HCT116 (cell line): ENCODE measurements at regions not wholly inside any gene's neighbourhood (a gene's known extent, or its start where the extent isn't known, plus 50 kb on each side); places are given as distances from the start of the nearest gene placed in this dataset.

ENCODE experiments used
- ATAC-seq: fragments of 200-7000 bp; cut with Tn5 transposase; 2 replicates; pipeline ENCODE4 v1.9.1; 2020; ENCODE audit warnings: mild to moderate bottlenecking, moderate library complexity
- BruUV-seq: library from RNA; stranded (reverse); fragments of 400-500 nt; replicated peaks from 2 replicates; lab custom pipeline; 2021; lab: Mats Ljungman, UMichigan
- CTCF ChIA-PET: fragments of 300-600 bp; sonication (Branson Sonifier 250); formaldehyde crosslinking; loops from one replicate; lab custom pipeline; 2021; ENCODE audit warnings: antibody characterized with exemption; lab: Charles Lee
- POLR2A ChIA-PET: fragments of 300-600, 350-600 bp; sonication (Branson Sonifier 250); formaldehyde crosslinking; loops from one replicate; lab custom pipeline; 2021; ENCODE audit warnings: antibody characterized with exemption; lab: Charles Lee
- RAD21 ChIA-PET, 2 experiments: fragments of 300-600 bp; sonication (Branson Sonifier 250); formaldehyde crosslinking; loops; one replicate each; lab custom pipeline; 2023; ENCODE audit warnings: low total read pairs in 2 of 2; ENCODE audit not compliant: uncharacterized antibody in 2 of 2, unreplicated experiment in 2 of 2, low non-redundant PET in 1 of 2; lab: Charles Lee
- DNase-seq: peaks from one replicate; pipeline ENCODE4 v3.0.0-alpha.2; 2010; ENCODE audit warnings: low read depth, low spot score
- H2AFZ ChIP-seq: fragments of 200-600 bp; shearing (Covaris generic), sonication (generic); 2 replicates; pipeline ENCODE4 v1.6.1; 2017; ENCODE audit warnings: low read depth, mixed run types, mixed read lengths, antibody characterized with exemption, low read length; ENCODE audit not compliant: poor library complexity, severe bottlenecking
- H3K27ac ChIP-seq: 2 replicates; pipeline ENCODE4 v1.5.1; 2012; ENCODE audit warnings: low read depth, low read length
- H3K27me3 ChIP-seq: fragments of 200-600 bp; sonication (generic); 2 replicates; pipeline ENCODE4 v1.6.1; 2016; ENCODE audit warnings: mixed run types, low read length, mixed read lengths; ENCODE audit not compliant: insufficient read depth
- H3K36me3 ChIP-seq, 2 experiments: fragments of 200-500 bp in 1 of 2; fragments of 200-600 bp in 1 of 2; sonication (Bioruptor generic) in 1 of 2; sonication (generic) in 1 of 2; 2 replicates each; pipeline versions ENCODE4 v1.5.1 to v1.6.1; 2014 to 2016; ENCODE audit warnings: low read length in 2 of 2, inconsistent platforms in 1 of 2, mixed read lengths in 1 of 2, mixed run types in 1 of 2; ENCODE audit not compliant: insufficient read depth in 2 of 2, control insufficient read depth in 1 of 2
- H3K4me1 ChIP-seq, 2 experiments: fragments of 200-600 bp in 1 of 2; sonication (generic) in 1 of 2; 2 replicates each; pipeline versions ENCODE4 v1.5.1 to v1.6.1; 2012 to 2017; ENCODE audit warnings: low read length in 2 of 2, inconsistent platforms in 1 of 2, mild to moderate bottlenecking in 1 of 2, mixed read lengths in 1 of 2, mixed run types in 1 of 2, moderate library complexity in 1 of 2; ENCODE audit not compliant: insufficient read depth in 2 of 2, control insufficient read depth in 1 of 2
- H3K4me2 ChIP-seq: fragments of 200-600 bp; sonication (generic); 2 replicates; pipeline ENCODE4 v1.6.1; 2017; ENCODE audit warnings: mixed run types, low read length, mixed read lengths
- H3K4me3 ChIP-seq, 2 experiments: fragments of 200-600 bp in 1 of 2; sonication (generic) in 1 of 2; replicated peaks in 1 of 2; 2 replicates each; pipeline ENCODE4 v1.5.1; 2011 to 2016; ENCODE audit warnings: low read length in 2 of 2, control low read depth in 1 of 2, low read depth in 1 of 2, mild to moderate bottlenecking in 1 of 2, mixed read lengths in 1 of 2, mixed run types in 1 of 2
- H3K79me2 ChIP-seq: fragments of 200-600 bp; sonication (generic); 2 replicates; pipeline ENCODE4 v1.6.1; 2017; ENCODE audit warnings: mild to moderate bottlenecking, mixed run types, low read length, moderate library complexity, mixed read lengths; ENCODE audit not compliant: insufficient read depth
- H3K9ac ChIP-seq: fragments of 200-600 bp; sonication (generic); 2 replicates; pipeline ENCODE4 v1.6.1; 2016; ENCODE audit warnings: low read length, mixed read lengths
- H3K9me2 ChIP-seq: fragments of 200-600 bp; sonication (generic), shearing (Covaris generic); 2 replicates; pipeline ENCODE4 v1.6.1; 2017; ENCODE audit warnings: mixed run types, mild to moderate bottlenecking, moderate library complexity; ENCODE audit not compliant: insufficient read depth
- H3K9me3 ChIP-seq, 2 experiments: fragments of 200-500 bp in 1 of 2; fragments of 200-600 bp in 1 of 2; sonication (Bioruptor generic) in 1 of 2; sonication (generic) in 1 of 2; 2 replicates each; pipeline ENCODE4 v1.6.1; 2014 to 2017; ENCODE audit warnings: low read length in 2 of 2, mixed read lengths in 2 of 2, inconsistent platforms in 1 of 2, low read depth in 1 of 2, mild to moderate bottlenecking in 1 of 2, mixed run types in 1 of 2, moderate library complexity in 1 of 2; ENCODE audit not compliant: control insufficient read depth in 1 of 2, insufficient read depth in 1 of 2
- H4K20me1 ChIP-seq: fragments of 200-600 bp; sonication (generic), shearing (Covaris generic); 2 replicates; pipeline ENCODE4 v1.6.1; 2017; ENCODE audit warnings: mixed run types, mild to moderate bottlenecking, moderate library complexity; ENCODE audit not compliant: insufficient read depth
- ATF3 ChIP-seq: IDR thresholded peaks from 2 replicates; pipeline ENCODE4 v1.6.1; 2012
- CBX3 ChIP-seq: IDR thresholded peaks from 2 replicates; pipeline ENCODE4 v1.6.1; 2012; ENCODE audit warnings: low read depth
- CEBPB ChIP-seq: IDR thresholded peaks from 2 replicates; pipeline ENCODE4 v1.6.1; 2012; ENCODE audit warnings: low read depth
- CTCF ChIP-seq, 3 experiments: fragments of 200-600 bp in 1 of 3; sonication (generic) in 1 of 3; IDR thresholded peaks in 2 of 3; conservative IDR thresholded peaks in 1 of 3; 2 replicates each; pipeline ENCODE4 v1.5.1; 2012 to 2017; ENCODE audit warnings: low read depth in 2 of 3, low read length in 2 of 3, antibody characterized with exemption in 1 of 3, borderline replicate concordance in 1 of 3, control low read depth in 1 of 3, mild to moderate bottlenecking in 1 of 3, mixed read lengths in 1 of 3, mixed run types in 1 of 3, moderate library complexity in 1 of 3; ENCODE audit not compliant: insufficient read depth in 1 of 3
- EGR1 ChIP-seq: IDR thresholded peaks from 2 replicates; pipeline ENCODE4 v1.6.1; 2012; ENCODE audit warnings: low read depth
- FOSL1 ChIP-seq: IDR thresholded peaks from 2 replicates; pipeline ENCODE4 v1.6.1; 2012; ENCODE audit warnings: low read depth
- MAX ChIP-seq: IDR thresholded peaks from 2 replicates; pipeline ENCODE4 v1.6.1; 2012
- POLR2A ChIP-seq: IDR thresholded peaks from 2 replicates; pipeline ENCODE4 v1.7.0; 2011; ENCODE audit warnings: borderline replicate concordance; ENCODE audit not compliant: insufficient read depth, insufficient read length; ENCODE audit errors: extremely low read depth
- POLR2AphosphoS5 ChIP-seq: IDR thresholded peaks from 2 replicates; pipeline ENCODE4 v1.6.1; 2011; ENCODE audit warnings: mild to moderate bottlenecking, low read depth, low read length, moderate library complexity
- RAD21 ChIP-seq: IDR thresholded peaks from 2 replicates; pipeline ENCODE4 v1.6.1; 2012; ENCODE audit warnings: low read depth, mild to moderate bottlenecking
- SIN3A ChIP-seq: IDR thresholded peaks from 2 replicates; pipeline ENCODE4 v1.6.1; 2012; ENCODE audit warnings: low read depth
- SRF ChIP-seq: IDR thresholded peaks from 2 replicates; pipeline ENCODE4 v1.6.1; 2012; ENCODE audit warnings: low read depth
- ZBTB33 ChIP-seq: IDR thresholded peaks from 2 replicates; pipeline ENCODE4 v1.6.1; 2011; ENCODE audit warnings: mild to moderate bottlenecking, low read length, moderate library complexity; ENCODE audit not compliant: insufficient replicate concordance; ENCODE audit errors: extremely low read depth
- ZFX ChIP-seq: fragments of 450-650 bp; IDR thresholded peaks from 2 replicates; pipeline ENCODE4 v1.6.1; 2017
- ZNF274 ChIP-seq: fragments of 200-500 bp; sonication (Bioruptor generic); IDR thresholded peaks from 2 replicates; pipeline ENCODE4 v1.6.1; 2014; ENCODE audit warnings: mild to moderate bottlenecking, low read depth, low read length, inconsistent platforms
- intact Hi-C: fragments of 100-400 bp; cut with micrococcal nuclease; formaldehyde crosslinking; loops from 2 replicates; pipeline ENCODE4 v1.10.0; 2022

- H3K27me3 ChIP-seq: no peaks in the 10 kb centered on the region
- ATAC-seq (no peak), DNase-seq (no peak)
- no peaks in the 10 kb centered on the region for H4K20me1 ChIP-seq
- no peak overlapping the region for H3K27ac ChIP-seq
- no peak overlapping the region for H3K4me2 ChIP-seq
- CTCF ChIA-PET: no interaction called here
- TF ChIP-seq ZNF274 (no peak), ATF3 (no peak), CBX3 (no peak), MAX (no peak), EGR1 (no peak)
- H3K4me3 ChIP-seq: no peak overlapping the region
- intact Hi-C loops: no loop called here
- no peaks in the 10 kb centered on the region for H3K9me3 ChIP-seq
- BruUV-seq: no TSS peak
- H2AFZ ChIP-seq: no peak overlapping the region
- no peak overlapping the region for H3K9ac ChIP-seq
- H3K4me1 ChIP-seq: peaks cover 3 to 13% of the 10 kb centered on the region in 2 experiments; a peak in 1 of 4 replicates
- POLR2A ChIA-PET: no interaction called here
- RAD21 ChIA-PET: no interaction called here
- H3K9me2 ChIP-seq: no peaks in the 10 kb centered on the region
- no peaks in the 10 kb centered on the region for H3K36me3 ChIP-seq
- H3K79me2 ChIP-seq: no peaks in the 10 kb centered on the region
Observed at GRCh38 chr11:10390375-10390774, 64.7 kb upstream of the AMPD3 start.

- intact Hi-C loops: no loop called here
- Histone ChIP-seq H3K4me1 (peaks cover 2 to 12% of the 10 kb centered on the region in 2 experiments; a peak in 1 of 4 replicates), H3K36me3 (no peaks in the 10 kb centered on the region), H3K4me3 (no peak overlapping the region), H4K20me1 (no peaks in the 10 kb centered on the region), H3K9me3 (no peaks in the 10 kb centered on the region), H3K27ac (no peak overlapping the region), H3K27me3 (no peaks in the 10 kb centered on the region), H2AFZ (no peak overlapping the region), H3K9me2 (no peaks in the 10 kb centered on the region), H3K4me2 (no peak overlapping the region), H3K79me2 (no peaks in the 10 kb centered on the region), H3K9ac (no peak overlapping the region)
- ChIA-PET POLR2A (no interaction called here), CTCF (interaction anchor here (1.2 kb wide), 1 partner anchor 26 kb away, joined by 3 read pairs; no protein-coding TSS in a partner anchor), RAD21 (no interaction called here)
- DNase-seq (no peak), ATAC-seq (no peak)
- no TSS peak for BruUV-seq
- no peak for TF ChIP-seq SIN3A
- no peak for TF ChIP-seq FOSL1
- no peak for TF ChIP-seq CBX3
- no peak for TF ChIP-seq CTCF (IDR thresholded peaks at IDR 0.05 in 2 of 3, conservative IDR thresholded peaks at IDR 0.05 in 1 of 3; ENCODE audit: borderline replicate concordance in 1 of 3, insufficient read depth in 1 of 3, low read depth in 2 of 3, low read length in 2 of 3)
- TF ChIP-seq RAD21: no peak
- no peak for TF ChIP-seq ZBTB33
- TF ChIP-seq ZFX: no peak
- TF ChIP-seq POLR2AphosphoS5: no peak
- no peak for TF ChIP-seq MAX
- TF ChIP-seq CEBPB: no peak
- TF ChIP-seq POLR2A: no peak
- TF ChIP-seq SRF: no peak
Observed at GRCh38 chr11:10392095-10393079, 62.7 kb upstream of the AMPD3 start.
